NCI-H187 (cell line): ENCODE measurements at regions not wholly inside any gene's neighbourhood (a gene's known extent, or its start where the extent isn't known, plus 50 kb on each side); places are given as distances from the start of the nearest gene placed in this dataset.

ENCODE experiments used
- DNase-seq, 2 experiments: peaks; one replicate each; lab custom pipeline; 2025; lab: John Stamatoyannopoulos, UW

DNA sequence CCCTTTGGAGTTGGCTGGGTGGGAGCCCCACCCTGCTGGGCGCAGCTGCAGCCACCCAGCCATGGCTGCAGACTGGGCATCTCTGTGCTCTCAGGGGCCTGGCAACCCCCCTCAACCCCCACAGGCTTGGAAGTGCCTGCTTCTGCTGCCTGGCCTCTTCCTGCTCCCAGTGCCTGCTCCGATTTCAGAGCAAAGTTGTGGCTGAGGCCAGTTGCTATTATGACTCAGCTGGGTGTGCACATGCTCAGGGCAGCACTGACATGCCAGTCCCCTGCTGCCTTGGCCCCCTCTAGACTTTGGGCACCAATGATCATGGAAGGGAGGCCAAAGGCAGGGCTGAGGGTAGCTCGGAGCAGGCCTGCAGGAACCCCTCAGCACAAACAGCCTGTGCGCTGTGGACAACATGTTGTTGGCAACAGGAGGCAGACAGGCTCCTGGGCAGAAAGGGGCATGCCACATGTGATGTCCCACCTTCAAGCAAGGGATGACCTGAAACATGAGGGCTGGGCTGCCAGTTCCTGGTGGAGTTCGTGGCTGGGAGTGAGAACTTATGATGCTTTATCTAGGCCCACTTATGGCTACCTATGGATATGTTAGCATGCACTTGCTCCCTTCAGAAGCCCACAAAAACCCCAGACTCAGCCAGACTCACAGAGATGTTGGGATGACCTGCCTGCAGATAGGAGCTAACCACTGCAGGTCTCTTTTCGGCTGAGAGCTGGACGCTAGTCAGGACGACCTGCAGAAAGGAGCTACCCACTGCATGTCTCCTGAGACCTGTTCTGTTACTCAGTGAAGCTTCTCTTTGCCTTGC lies 96.4 kb upstream of the AMOTL1 start:
- no peak for DNase-seq

GRCh38 chr11:94672636-94673035 lies 95.5 kb upstream of the AMOTL1 start:
- no peak for DNase-seq

GRCh38 chr11:94673386-94673785 lies 94.8 kb upstream of the AMOTL1 start:
- DNase-seq, result no peak

DNA sequence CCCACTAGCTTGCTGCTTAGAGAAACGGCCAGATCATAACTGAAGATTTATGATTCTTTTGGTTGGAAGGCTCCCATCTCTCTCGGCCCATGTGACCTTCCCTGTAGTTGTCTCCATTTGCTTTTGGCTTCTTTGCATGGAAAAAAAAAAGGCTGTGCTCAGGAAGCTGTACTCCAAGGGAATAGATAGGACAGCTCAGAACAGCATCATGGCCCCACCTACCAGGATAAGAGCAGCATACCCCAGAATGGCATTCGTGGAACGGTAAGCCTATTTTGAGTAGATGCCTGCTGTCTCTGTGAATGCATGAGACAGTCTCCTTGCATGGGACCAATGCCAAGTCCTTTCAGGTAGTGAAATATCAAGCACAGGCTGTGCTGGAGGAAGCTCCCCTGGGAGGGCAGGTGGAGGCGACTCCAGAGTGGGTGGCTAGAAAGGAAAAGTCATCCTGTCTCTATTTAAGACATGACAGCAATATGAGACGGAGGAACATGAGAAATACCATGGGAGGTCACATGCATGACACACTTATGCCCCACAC lies 94.1 kb upstream of the AMOTL1 start:
- peak; percentile 43 to 74 for DNase-seq

DNA sequence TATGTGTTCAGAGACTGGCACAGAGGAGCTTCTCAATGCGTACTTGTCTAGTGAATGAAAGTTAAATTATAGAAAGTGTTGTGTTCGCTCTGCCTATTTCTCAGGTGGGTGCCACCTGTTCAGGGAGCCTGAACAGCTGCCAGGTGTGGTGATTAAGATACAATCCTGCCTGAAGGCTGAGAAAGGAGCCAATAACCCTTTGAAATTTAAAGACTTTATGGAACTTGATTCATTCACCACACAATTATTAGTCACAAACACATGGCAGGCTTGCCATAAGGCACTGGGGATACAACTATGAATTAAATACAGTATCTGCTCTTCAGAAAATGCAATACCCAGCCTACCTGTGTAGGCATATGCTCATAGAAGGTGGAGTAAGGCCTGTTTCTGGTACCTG lies 92.9 kb upstream of the AMOTL1 start:
- DNase-seq, result no peak

DNA sequence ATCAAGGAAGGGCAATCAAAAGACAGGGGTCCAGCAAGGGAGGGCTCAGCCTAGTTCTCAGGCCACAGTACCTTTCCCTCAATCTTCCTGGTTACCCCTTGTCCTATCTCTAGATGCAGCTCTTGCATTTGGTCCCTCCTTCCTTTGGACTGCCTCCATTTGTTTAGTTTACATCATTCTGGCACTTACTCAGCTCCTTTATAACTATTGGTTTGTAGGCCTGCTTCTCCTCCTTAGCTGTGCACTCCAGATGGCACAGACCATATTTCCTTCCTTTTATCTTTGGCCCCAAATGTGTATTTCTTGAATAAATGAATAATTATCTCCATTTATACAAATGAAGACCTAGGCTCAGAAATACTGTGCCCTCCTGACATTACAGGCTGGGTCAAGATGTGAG lies 92.3 kb upstream of the AMOTL1 start:
- no peak for DNase-seq

- DNase-seq, result no peak
Observed at GRCh38 chr11:94676814-94677213, 91.3 kb upstream of the AMOTL1 start.

GRCh38 chr11:94678236-94678635 lies 89.9 kb upstream of the AMOTL1 start:
- no peak for DNase-seq

GRCh38 chr11:94678901-94679300 lies 89.3 kb upstream of the AMOTL1 start:
- no peak for DNase-seq

- no peak for DNase-seq
Observed at GRCh38 chr11:94680426-94680825, 87.7 kb upstream of the AMOTL1 start.

DNA sequence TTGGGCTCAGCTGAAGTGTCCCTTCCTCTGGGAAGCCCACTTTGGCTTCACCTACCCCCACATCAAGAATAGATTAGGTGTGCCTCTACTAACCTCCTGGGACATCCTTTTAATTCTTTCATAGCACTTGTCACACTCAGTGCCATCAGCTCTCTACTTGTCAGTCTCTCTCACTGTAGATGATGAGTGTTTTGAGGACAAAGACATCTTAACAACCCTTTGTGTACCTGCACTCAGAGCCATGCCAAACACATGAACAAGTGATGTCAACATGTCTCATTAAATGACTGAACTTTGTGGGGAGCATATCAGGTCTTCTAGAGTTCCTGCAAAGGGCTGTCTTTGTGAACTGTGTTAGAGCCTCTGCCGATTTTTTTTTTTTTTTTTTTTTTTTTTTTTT lies 87.0 kb upstream of the AMOTL1 start:
- DNase-seq, result no peak

GRCh38 chr11:94681852-94682251 lies 86.3 kb upstream of the AMOTL1 start:
- DNase-seq, result no peak

DNA sequence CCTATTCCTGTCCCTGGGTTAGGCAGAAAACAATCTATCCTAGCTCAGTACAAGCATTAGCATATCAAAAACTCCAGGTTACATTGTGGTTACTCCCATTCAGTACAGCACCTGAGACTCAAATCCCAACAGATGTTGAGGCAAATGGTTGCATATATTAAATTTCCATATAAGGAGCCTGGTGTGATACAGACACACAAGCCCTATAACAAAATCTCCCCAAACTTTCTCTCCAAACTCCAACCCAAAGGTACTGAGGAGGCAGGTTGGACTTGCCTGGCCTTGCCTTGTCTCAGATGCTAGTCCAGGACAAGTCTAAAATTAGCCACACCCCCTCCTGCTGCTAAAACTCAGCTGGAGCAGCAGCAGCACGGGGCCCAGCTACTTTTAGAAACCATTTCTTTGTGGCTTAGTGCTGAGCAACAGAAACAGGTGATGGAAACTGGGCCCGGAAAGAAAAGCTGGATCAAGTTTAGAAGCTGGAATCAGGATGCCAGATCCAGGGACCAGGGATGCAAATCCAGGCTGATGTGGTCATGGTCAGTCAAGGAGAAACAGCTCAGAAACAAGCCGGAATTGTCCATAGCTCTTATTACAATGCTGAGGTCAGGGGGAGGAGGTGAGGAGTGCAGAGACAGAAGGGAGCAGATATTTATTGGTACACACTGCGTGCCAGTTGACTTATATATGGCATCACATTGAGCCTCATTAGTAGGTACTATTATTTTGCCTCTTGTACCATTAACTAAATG lies 73.7 kb upstream of the AMOTL1 start:
- DNase-seq, result no peak

DNA sequence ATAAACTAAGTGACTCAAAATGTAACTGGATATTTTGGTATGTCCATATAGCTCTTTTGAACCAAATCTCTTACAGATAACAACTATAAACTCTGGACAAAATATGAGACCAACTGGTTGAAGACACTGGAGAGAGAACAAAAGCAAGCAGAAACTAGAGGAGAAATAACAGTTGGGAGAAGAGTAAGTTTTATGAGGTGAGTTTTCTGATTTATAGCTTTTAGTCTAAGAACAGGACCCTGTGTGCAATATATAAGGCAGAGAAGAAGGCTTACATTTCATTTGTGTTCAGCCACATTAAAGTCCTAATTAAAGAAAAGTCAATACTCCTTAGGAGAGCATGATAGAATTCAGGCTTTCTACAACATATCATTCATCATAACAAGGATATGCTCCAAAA lies 71.0 kb upstream of the AMOTL1 start:
- DNase-seq, result no peak

DNA sequence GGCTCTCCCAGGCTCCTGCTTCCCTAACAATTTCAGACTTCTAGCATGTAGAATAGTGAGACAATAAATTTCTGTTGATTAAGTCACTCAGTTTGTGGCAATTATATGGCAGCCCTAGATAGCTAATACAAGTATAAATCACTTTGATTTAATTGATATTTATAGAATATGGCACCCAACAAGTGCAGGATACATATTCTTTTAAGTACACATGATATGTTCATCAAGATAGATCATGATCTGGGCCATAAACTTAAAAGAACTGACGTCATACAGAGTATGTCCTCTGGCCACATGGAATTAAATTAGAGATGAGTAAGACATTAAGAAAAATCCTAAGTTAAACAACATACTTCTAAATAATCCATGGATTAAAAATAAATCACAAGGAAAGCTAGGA lies 67.5 kb upstream of the AMOTL1 start:
- DNase-seq, result no peak

DNA sequence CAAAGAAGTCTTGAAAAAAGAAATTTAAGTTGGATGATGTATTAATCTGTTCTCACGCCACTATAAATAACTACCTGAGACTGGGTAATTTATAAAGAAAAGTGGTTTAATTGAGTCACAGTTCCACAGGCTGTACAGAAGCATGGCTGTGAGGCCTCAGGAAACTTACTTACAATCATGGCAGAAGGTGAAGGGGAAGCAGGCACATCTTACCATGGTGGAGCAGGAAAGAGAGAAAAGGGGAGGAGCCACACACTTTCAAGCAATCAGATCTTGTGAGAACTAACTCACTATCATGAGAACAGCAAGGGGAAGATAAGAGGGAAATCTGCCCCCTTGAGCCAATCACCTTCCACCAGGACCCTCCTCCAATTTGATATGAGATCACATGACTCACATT lies 65.7 kb upstream of the AMOTL1 start:
- no peak for DNase-seq

DNA sequence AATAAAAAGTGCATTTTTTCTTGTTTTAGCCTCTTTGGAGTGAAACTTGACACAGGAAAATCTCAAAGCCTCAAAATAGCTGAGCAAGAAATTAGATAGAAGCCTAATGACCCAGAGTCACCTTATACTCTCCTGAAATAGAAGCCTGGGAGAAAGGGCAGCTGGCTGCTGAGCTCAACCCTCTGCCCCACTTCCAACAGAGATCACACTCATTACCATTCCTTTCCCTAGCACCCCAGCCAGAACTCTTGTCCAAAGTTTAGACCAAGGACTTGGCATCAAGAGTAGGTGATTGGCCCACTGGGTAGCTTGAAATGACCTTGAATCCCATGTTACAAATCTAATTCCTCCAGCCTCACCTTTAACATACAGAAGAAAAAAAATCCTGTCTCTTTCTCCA lies 62.7 kb upstream of the AMOTL1 start:
- DNase-seq, result no peak

DNA sequence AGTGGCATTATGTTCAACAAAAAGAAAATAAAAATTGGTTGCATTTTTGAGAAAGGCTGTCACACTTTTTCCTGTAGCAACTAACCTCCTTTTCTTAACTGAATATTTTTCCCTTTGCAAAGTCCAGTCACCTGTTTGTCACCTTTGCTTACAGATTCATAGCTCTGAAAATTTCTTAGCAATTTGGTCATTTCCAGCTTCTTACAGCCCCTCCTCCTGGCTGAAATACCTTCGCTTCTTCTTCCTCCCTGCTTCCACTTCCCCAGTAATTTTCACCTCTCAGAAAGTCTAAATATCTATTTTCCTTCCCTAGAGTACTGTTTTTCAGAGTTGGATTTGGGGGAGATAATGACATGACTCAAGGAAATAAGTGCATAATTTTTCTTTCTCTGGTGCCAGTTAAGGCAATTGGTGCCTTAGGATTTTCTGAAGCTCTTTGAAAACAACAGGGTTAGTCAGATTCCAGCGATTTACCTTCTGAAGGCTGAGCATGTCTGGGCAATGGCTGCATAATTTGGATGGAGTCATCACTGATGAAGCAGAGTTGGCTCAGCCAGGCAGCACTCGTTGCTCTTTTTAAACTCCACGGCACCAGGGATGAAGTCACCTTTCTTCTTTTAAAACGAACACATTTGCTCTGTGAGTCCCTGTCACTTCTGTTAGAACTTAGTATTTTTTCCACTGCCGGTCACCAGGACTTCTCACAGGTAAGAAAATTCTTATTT lies 62.1 kb upstream of the AMOTL1 start:
- no peak for DNase-seq

- DNase-seq, result no peak
Observed at GRCh38 chr11:94708176-94708575, 60.0 kb upstream of the AMOTL1 start.

GRCh38 chr11:94708642-94709041 lies 59.5 kb upstream of the AMOTL1 start:
- no peak for DNase-seq

DNA sequence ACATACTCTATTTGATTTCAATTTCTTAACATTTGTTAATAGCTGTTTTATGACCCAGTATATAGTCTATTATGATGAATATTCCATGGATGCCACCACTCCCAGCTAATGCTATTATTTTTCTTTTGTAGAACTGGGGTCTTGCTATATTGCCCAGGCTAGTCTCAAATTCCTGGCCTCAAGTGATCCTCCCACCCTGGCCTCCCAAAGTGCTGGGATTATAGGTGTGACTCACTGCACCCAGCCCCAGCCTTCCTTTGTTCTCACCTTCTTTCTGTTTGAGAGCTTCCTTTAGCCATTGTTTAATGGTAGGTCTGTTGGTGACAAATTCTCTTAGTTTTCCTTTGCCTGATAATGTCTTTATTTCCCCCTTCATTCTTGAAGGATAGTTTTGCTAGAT lies 52.9 kb upstream of the AMOTL1 start:
- no peak for DNase-seq

GRCh38 chr11:94717667-94718066 lies 50.5 kb upstream of the AMOTL1 start:
- no peak for DNase-seq
